CD8-positive, alpha-beta memory T cell (primary cell): ENCODE measurements at regions not wholly inside any gene's neighbourhood (a gene's known extent, or its start where the extent isn't known, plus 50 kb on each side); places are given as distances from the start of the nearest gene placed in this dataset.

ENCODE experiments used
- CTCF ChIA-PET: fragments of 350-600 bp; sonication (Branson Sonifier 250); formaldehyde crosslinking; loops from one replicate; lab custom pipeline; 2021; ENCODE audit warnings: antibody characterized with exemption; lab: Charles Lee
- POLR2A ChIA-PET: fragments of 350-600 bp; sonication (Branson Sonifier 250); formaldehyde crosslinking; loops from one replicate; lab custom pipeline; 2021; ENCODE audit warnings: antibody characterized with exemption; lab: Charles Lee
- DNase-seq, 5 donors: peaks; one replicate each; pipeline versions ENCODE4 v3.0.0 to v3.0.0-alpha.2; 2020 to 2022; ENCODE audit warnings: mixed read lengths in 1 of 5
- H3K27ac ChIP-seq: one replicate; pipeline ENCODE4 v1.7.0; 2013; ENCODE audit warnings: low read depth, mild to moderate bottlenecking, low read length, moderate library complexity
- H3K27me3 ChIP-seq: 2 replicates; pipeline ENCODE4 v1.7.0; 2013; ENCODE audit warnings: low read length, mild to moderate bottlenecking; ENCODE audit not compliant: insufficient read depth, poor library complexity, severe bottlenecking
- H3K36me3 ChIP-seq: 2 replicates; pipeline ENCODE4 v1.7.0; 2013; ENCODE audit warnings: mild to moderate bottlenecking, low read length, moderate library complexity; ENCODE audit not compliant: insufficient read depth
- H3K4me1 ChIP-seq: 2 replicates; pipeline ENCODE4 v1.7.0; 2013; ENCODE audit warnings: mild to moderate bottlenecking, low read length, moderate library complexity; ENCODE audit not compliant: insufficient read depth
- H3K4me3 ChIP-seq: 2 replicates; pipeline ENCODE4 v1.7.0; 2013; ENCODE audit warnings: mild to moderate bottlenecking, low read length
- H3K9me3 ChIP-seq: 2 replicates; pipeline ENCODE4 v1.7.0; 2013; ENCODE audit warnings: mild to moderate bottlenecking, low read length
- H3K27ac Mint-ChIP-seq, 8 donors: one replicate each; pipeline ENCODE4 v1.8.0; 2020 to 2021; ENCODE audit warnings: mixed read lengths in 8 of 8, mild to moderate bottlenecking in 6 of 8, inconsistent platforms in 3 of 8, moderate library complexity in 3 of 8
- H3K27me3 Mint-ChIP-seq, 2 donors: one replicate each; pipeline ENCODE4 v1.8.0; 2020 to 2021; ENCODE audit warnings: mixed read lengths in 2 of 2, mild to moderate bottlenecking in 1 of 2, moderate library complexity in 1 of 2
- H3K36me3 Mint-ChIP-seq, 3 donors: one replicate each; pipeline ENCODE4 v1.8.0; 2020 to 2021; ENCODE audit warnings: mixed read lengths in 3 of 3, inconsistent platforms in 1 of 3, mild to moderate bottlenecking in 1 of 3
- H3K4me1 Mint-ChIP-seq, 3 donors: one replicate each; pipeline ENCODE4 v1.8.0; 2020 to 2021; ENCODE audit warnings: mixed read lengths in 3 of 3, inconsistent platforms in 1 of 3, mild to moderate bottlenecking in 1 of 3
- H3K4me3 Mint-ChIP-seq, 7 donors: one replicate each; pipeline ENCODE4 v1.8.0; 2020 to 2021; ENCODE audit warnings: mixed read lengths in 7 of 7, mild to moderate bottlenecking in 6 of 7, moderate library complexity in 4 of 7, inconsistent platforms in 2 of 7
- H3K9me3 Mint-ChIP-seq, 5 donors: one replicate each; pipeline ENCODE4 v1.8.0; 2020 to 2022; ENCODE audit warnings: mixed read lengths in 5 of 5, mild to moderate bottlenecking in 3 of 5, moderate library complexity in 2 of 5, inconsistent platforms in 1 of 5

DNA sequence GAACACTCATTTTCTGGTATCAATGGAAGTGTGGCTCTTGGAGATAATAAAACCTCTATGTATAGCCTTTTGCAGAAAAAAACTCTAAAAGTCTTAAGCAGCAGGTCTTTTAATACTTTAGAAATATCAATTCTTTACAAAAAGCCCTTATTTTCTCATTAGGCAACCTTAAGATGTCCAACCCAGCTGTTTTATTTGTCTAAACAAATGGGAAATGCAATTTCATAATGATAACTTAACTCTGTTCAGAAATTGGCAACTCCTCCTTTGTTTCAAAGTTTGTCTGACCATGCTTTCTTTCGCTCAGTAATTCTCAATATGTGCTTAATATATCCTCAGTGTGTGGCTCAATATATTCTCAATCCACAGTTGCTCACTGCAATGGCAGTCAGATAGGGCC lies 196.5 kb upstream of the VEGFC start:
- no peaks in the 10 kb centered on the region for H3K4me1 ChIP-seq
- no peaks in the 10 kb centered on the region for H3K36me3 ChIP-seq
- H3K4me1 Mint-ChIP-seq, result no peaks in the 10 kb centered on the region
- ChIA-PET CTCF (no interaction called here), POLR2A (no interaction called here)
- H3K27ac Mint-ChIP-seq, result no peak overlapping the region
- H3K27me3 ChIP-seq, result no peaks in the 10 kb centered on the region
- H3K9me3 ChIP-seq, result no peaks in the 10 kb centered on the region
- H3K9me3 Mint-ChIP-seq, result peaks cover 0 to 5% (median 0%) of the 10 kb centered on the region in 5 donors
- no peak overlapping the region for H3K27ac ChIP-seq
- H3K4me3 Mint-ChIP-seq, result no peak overlapping the region
- DNase-seq, result no peak
- no peaks in the 10 kb centered on the region for H3K36me3 Mint-ChIP-seq
- no peaks in the 10 kb centered on the region for H3K27me3 Mint-ChIP-seq
- H3K4me3 ChIP-seq, result no peak overlapping the region

DNA sequence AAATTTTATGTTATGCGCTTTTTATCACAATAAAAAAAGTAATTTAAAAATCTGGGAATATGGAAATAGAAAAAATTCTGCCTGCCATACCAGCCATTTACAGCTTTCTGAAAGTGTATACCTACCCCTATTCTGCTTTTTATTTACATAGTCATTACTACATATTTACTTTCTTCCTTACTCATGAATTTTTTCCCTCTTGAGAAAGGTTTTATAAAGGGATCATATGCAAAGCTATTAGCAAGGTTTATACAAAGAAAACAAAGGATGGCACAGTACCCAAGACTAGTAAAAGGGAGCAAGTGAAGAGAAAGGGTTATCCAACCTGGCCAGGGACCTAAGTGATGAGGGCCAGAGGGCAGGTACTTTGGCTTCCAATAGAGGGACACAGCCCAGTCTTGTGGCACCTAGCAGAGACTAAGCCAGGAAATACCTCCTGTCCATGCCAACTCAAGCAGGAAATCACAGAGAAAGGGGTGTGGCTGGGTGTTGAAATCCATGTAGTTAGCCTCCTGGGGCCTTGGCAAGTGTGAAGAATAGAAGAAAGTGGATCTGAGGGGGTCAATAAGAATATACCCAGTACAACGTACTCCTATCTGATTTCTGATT lies 207.3 kb upstream of the VEGFC start:
- H3K4me1 ChIP-seq, result no peaks in the 10 kb centered on the region
- H3K9me3 ChIP-seq, result no peaks in the 10 kb centered on the region
- no peak for DNase-seq
- Mint-ChIP-seq H3K27ac (no peak overlapping the region), H3K4me1 (no peaks in the 10 kb centered on the region), H3K36me3 (no peaks in the 10 kb centered on the region), H3K4me3 (no peak overlapping the region), H3K27me3 (no peaks in the 10 kb centered on the region), H3K9me3 (peaks cover 0 to 7% (median 0%) of the 10 kb centered on the region in 5 donors)
- no peak overlapping the region for H3K27ac ChIP-seq
- no peaks in the 10 kb centered on the region for H3K36me3 ChIP-seq
- ChIA-PET CTCF (interaction anchor here (0.9 kb wide), 1 partner anchor 9 kb away, joined by 3 read pairs; no protein-coding TSS in a partner anchor), POLR2A (no interaction called here)
- H3K27me3 ChIP-seq, result no peaks in the 10 kb centered on the region
- no peak overlapping the region for H3K4me3 ChIP-seq

DNA sequence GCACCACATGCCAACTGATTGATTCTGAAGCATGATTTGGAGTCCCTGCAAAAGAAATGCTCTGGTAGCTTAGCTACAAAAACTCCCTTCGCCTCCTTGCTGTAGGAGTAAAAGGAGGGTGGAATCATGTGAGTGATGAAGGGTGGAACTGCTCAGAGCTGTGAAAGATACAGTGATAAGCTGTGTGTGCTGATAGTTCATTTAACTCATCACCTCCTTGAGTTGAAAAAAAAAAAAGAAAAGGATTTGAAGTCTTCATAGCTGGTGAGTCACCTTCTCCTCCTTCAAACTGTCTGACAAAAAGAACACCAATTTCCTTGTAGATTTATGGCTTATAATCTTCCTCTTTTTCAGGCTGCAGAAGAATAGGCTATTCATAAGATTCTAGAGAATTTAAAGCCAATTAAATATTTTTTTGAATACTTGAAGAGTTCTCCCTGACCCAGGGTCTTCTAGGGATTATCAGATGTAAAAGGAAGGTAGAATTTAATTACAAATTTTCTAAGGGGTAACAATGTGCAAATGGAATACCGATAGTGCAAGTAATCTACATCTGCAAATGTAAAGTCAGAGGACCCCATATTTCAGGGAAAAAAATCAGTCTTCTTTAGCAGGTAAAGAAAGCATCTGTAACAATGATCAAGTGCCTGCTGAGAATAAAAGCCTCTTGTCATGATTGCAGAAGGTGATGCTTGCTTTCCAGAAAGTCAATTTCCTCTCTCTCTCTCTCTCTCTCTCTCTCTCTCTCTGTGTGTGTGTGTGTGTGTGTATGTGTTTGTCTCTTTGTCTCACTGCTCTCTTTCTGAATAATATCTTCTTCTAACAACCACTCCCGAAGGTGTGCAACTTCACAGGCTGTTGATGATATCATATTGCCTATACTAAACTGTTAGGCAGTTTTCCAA lies 208.8 kb upstream of the VEGFC start:
- Mint-ChIP-seq H3K9me3 (peaks cover 0 to 7% (median 0%) of the 10 kb centered on the region in 5 donors), H3K36me3 (no peaks in the 10 kb centered on the region), H3K27ac (no peak overlapping the region), H3K4me1 (no peaks in the 10 kb centered on the region), H3K27me3 (no peaks in the 10 kb centered on the region), H3K4me3 (no peak overlapping the region)
- Histone ChIP-seq H3K27ac (no peak overlapping the region), H3K4me3 (no peak overlapping the region), H3K36me3 (no peaks in the 10 kb centered on the region), H3K9me3 (no peaks in the 10 kb centered on the region), H3K27me3 (no peaks in the 10 kb centered on the region), H3K4me1 (no peaks in the 10 kb centered on the region)
- DNase-seq, result no peak
- ChIA-PET POLR2A (no interaction called here), CTCF (interaction anchor here (0.9 kb wide), 1 partner anchor 10 kb away, joined by 3 read pairs; no protein-coding TSS in a partner anchor)

DNA sequence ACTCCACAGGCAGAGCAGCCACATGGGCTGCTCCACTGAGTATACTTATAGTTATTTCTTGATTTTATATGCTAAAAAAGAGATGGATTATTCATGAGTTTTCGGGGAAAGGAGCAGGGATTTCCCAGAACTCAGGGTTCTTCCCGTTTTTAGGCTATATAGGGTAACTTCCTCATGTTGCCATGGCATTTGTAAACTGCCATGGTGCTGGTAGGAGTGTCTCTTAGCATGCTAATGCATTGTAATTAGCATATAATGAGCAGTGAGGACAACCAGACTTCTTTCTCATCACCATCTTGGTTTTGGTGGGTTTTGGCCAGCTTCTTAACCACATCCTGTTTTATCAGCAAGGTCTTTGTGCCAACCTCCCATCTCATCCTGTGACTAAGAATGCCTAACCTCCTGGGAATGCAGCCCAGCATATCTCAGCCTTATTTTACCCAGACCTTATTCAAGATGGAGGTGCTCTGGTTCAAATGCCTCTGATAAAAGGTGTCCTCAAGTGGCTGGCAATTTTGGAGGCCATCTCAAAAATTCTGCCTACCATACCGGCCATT lies 213.0 kb upstream of the VEGFC start:
- Mint-ChIP-seq H3K9me3 (peaks cover 0 to 3% (median 2%) of the 10 kb centered on the region in 5 donors), H3K27me3 (no peaks in the 10 kb centered on the region)
- no peaks in the 10 kb centered on the region for H3K9me3 ChIP-seq

DNA sequence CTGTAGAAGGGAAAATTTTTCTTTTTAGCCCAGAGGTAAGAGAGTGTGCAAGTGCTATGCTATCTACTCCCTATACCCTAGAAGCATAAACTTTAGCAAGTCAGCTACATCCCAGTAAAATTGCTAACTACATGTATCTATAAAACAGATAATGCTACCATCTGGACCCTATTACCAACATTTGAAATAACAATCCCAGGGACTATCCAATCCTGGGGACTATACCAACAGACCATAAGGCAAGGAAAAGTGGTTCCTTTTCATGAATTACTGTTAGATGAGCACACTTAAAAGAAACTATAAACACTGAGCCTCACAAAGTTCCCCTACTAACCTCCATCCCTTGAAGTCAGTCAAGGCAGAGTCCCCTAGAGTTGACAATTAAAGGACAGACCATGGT lies 213.6 kb upstream of the VEGFC start:
- H3K4me1 ChIP-seq, result no peaks in the 10 kb centered on the region
- Mint-ChIP-seq H3K36me3 (no peaks in the 10 kb centered on the region), H3K4me1 (no peaks in the 10 kb centered on the region), H3K4me3 (no peak overlapping the region), H3K9me3 (peaks cover 0 to 3% (median 2%) of the 10 kb centered on the region in 5 donors), H3K27me3 (no peaks in the 10 kb centered on the region), H3K27ac (no peak overlapping the region)
- no peaks in the 10 kb centered on the region for H3K9me3 ChIP-seq
- H3K36me3 ChIP-seq, result no peaks in the 10 kb centered on the region
- no peak overlapping the region for H3K4me3 ChIP-seq
- ChIA-PET CTCF (no interaction called here), POLR2A (no interaction called here)
- H3K27ac ChIP-seq, result no peak overlapping the region
- H3K27me3 ChIP-seq, result no peaks in the 10 kb centered on the region
- no peak for DNase-seq

More for the DNA sequence above, 213.0 kb upstream of the VEGFC start:
- H3K27ac Mint-ChIP-seq, result no peak overlapping the region
- POLR2A ChIA-PET, result no interaction called here
- no peak overlapping the region for H3K4me3 Mint-ChIP-seq
- no peaks in the 10 kb centered on the region for H3K36me3 Mint-ChIP-seq
- no peaks in the 10 kb centered on the region for H3K4me1 Mint-ChIP-seq
- CTCF ChIA-PET, result no interaction called here
- Histone ChIP-seq H3K27ac (no peak overlapping the region), H3K27me3 (no peaks in the 10 kb centered on the region), H3K36me3 (no peaks in the 10 kb centered on the region), H3K4me3 (no peak overlapping the region), H3K4me1 (no peaks in the 10 kb centered on the region)
- no peak for DNase-seq

DNA sequence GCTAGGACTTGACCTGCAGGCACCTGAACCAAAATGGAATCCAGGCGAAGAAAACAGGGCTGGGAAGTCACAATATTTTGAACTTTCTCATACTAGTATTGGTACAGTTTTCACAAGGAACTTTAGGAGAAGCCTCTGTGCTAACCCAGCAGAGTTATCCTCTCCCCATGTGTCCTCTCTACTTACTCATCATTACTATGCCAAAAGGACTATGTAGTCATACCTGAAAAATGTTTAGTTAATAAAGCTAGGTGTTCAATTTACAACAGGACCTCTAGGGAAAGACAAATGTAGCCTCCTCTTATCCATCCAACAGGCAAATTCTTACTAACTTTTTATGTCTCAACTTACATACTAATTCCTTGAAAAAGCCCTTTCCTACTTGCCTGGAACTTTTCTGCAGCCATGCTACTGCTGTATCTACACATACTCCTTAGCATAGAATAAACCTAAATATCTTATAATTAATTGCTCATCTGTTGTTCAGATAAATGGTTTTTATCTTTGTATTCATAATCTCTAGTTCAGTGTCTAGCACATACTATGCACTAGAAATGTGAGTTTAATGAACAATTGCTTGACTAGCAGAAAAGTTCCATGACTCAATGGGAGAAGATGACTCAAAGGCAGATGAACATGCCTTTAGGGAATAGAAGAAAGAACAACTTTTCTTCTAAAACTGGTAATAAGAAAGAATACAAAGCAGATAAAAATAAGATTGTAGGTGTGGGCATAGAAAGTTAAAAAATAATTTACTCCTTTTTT lies 215.5 kb upstream of the VEGFC start:
- H3K27ac Mint-ChIP-seq, result no peak overlapping the region
- no peaks in the 10 kb centered on the region for H3K36me3 ChIP-seq
- no peak overlapping the region for H3K4me3 ChIP-seq
- no peak for DNase-seq
- H3K9me3 Mint-ChIP-seq, result peaks cover 2 to 13% (median 8%) of the 10 kb centered on the region in 5 donors
- no peaks in the 10 kb centered on the region for H3K4me1 ChIP-seq
- H3K4me1 Mint-ChIP-seq, result no peaks in the 10 kb centered on the region
- H3K27me3 ChIP-seq, result no peaks in the 10 kb centered on the region
- H3K27me3 Mint-ChIP-seq, result no peaks in the 10 kb centered on the region
- H3K27ac ChIP-seq, result no peak overlapping the region
- peak overlapping the region in 1 of 7 donors; percentile 2 for H3K4me3 Mint-ChIP-seq
- H3K9me3 ChIP-seq, result no peaks in the 10 kb centered on the region
- H3K36me3 Mint-ChIP-seq, result no peaks in the 10 kb centered on the region
- CTCF ChIA-PET, result no interaction called here
- POLR2A ChIA-PET, result no interaction called here

DNA sequence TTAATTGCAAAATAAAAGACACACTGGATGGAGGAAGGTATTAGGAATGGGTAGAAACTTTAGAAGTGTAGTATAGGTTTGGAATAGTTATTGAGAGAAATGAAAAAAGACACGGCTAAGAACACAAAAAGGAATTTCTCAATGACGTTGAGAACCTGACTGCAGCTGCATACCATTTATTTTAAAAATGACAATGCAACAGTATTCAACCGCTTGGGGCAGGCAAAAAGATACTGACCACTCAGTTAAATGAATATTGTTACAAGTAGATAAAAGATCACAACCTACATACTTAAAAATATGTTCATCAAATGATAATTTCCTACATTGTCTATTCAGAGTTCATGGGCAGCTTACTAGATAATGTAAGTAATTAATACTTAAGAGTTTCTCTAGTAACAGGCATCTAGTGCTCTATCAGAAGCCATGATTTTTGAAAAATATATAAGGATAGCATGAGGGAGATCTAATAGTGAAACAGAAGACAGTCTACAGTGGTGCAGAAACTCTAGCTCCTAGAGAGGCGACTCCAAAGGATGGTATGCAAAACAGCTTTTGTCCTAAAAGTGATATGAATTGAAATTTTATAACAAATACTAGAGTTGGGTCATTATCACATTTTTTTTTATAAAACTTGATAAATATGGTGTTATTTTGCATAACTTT lies 216.2 kb upstream of the VEGFC start:
- ChIA-PET POLR2A (no interaction called here), CTCF (no interaction called here)
- no peak for DNase-seq
- Histone ChIP-seq H3K27me3 (no peaks in the 10 kb centered on the region), H3K4me3 (no peak overlapping the region), H3K27ac (no peak overlapping the region), H3K9me3 (no peaks in the 10 kb centered on the region), H3K36me3 (no peaks in the 10 kb centered on the region), H3K4me1 (no peaks in the 10 kb centered on the region)
- Mint-ChIP-seq H3K36me3 (no peaks in the 10 kb centered on the region), H3K4me1 (no peaks in the 10 kb centered on the region), H3K27ac (no peak overlapping the region), H3K27me3 (no peaks in the 10 kb centered on the region), H3K4me3 (no peak overlapping the region), H3K9me3 (peaks cover 2 to 16% (median 14%) of the 10 kb centered on the region in 5 donors)
